PFSK-1 (cell line): ENCODE measurements at regions not wholly inside any gene's neighbourhood (a gene's known extent, or its start where the extent isn't known, plus 50 kb on each side); places are given as distances from the start of the nearest gene placed in this dataset.

Experiments used
- FOXP2 ChIP-seq: optimal IDR thresholded peaks from 2 replicates; pipeline ENCODE3; 2011; ENCODE audit warnings: borderline replicate concordance, control low read depth, inconsistent platforms; ENCODE audit not compliant: insufficient read depth; ENCODE audit errors: extremely low read length, extremely low read depth
- POLR2AphosphoS5 ChIP-seq: IDR thresholded peaks from 2 replicates; pipeline ENCODE4 v1.6.1; 2012; ENCODE audit warnings: low read depth, mild to moderate bottlenecking, control low read depth, low read length, moderate library complexity
- SIN3A ChIP-seq: IDR thresholded peaks from 2 replicates; pipeline ENCODE4 v1.6.1; 2012; ENCODE audit warnings: mild to moderate bottlenecking, low read length, moderate library complexity, borderline replicate concordance; ENCODE audit not compliant: insufficient read depth
- TAF1 ChIP-seq: IDR thresholded peaks from 2 replicates; pipeline ENCODE4 v1.6.1; 2012; ENCODE audit warnings: low read length, control low read depth, borderline replicate concordance; ENCODE audit not compliant: insufficient read depth
- TF ChIP-seq, protein P1 (sequence below), 2 experiments: IDR thresholded peaks; 2 replicates each; pipeline versions ENCODE4 v1.6.1 to v1.8.0; 2011 to 2012; ENCODE audit warnings: low read depth in 2 of 2, low read length in 2 of 2, control low read depth in 1 of 2, inconsistent platforms in 1 of 2, mild to moderate bottlenecking in 1 of 2, moderate library complexity in 1 of 2; ENCODE audit not compliant: insufficient read depth in 1 of 2

DNA sequence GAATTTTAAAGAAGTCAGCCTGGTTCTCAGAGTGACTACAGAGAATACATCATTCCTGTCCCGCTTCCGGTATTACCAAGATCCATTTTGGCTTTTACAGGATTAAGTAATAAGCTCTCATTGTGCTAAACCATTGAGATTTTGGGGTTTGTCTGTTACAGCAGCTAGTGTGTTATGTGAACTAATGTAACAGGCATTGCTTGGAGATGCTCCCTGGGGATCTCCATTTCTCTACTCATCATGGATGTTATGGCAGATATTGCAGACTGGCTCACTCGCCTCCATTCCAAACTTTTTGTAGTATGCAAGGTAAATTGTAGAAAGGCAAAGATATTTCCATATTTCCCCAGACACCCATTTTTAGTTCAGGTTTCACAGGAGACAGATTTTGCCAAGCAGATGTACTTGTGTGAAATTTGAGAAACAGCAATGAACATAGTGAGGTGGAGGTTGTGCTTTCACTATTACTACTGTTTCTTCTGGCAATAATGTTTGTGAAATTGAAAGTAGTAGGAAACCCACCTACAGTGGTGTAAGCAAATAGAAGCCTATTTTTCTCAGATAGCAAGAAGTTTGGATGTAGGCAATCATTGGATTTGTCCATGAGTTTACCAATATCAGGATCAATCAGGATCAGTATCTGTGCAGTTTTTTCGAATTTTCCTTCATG, 177.1 kb upstream of the GALNT15 start:
- TF ChIP-seq SIN3A, result no peak
- TF ChIP-seq TAF1, result no peak
- TF ChIP-seq POLR2AphosphoS5, result no peak
- TF ChIP-seq FOXP2, result no peak
- TF ChIP-seq, protein P1, sequence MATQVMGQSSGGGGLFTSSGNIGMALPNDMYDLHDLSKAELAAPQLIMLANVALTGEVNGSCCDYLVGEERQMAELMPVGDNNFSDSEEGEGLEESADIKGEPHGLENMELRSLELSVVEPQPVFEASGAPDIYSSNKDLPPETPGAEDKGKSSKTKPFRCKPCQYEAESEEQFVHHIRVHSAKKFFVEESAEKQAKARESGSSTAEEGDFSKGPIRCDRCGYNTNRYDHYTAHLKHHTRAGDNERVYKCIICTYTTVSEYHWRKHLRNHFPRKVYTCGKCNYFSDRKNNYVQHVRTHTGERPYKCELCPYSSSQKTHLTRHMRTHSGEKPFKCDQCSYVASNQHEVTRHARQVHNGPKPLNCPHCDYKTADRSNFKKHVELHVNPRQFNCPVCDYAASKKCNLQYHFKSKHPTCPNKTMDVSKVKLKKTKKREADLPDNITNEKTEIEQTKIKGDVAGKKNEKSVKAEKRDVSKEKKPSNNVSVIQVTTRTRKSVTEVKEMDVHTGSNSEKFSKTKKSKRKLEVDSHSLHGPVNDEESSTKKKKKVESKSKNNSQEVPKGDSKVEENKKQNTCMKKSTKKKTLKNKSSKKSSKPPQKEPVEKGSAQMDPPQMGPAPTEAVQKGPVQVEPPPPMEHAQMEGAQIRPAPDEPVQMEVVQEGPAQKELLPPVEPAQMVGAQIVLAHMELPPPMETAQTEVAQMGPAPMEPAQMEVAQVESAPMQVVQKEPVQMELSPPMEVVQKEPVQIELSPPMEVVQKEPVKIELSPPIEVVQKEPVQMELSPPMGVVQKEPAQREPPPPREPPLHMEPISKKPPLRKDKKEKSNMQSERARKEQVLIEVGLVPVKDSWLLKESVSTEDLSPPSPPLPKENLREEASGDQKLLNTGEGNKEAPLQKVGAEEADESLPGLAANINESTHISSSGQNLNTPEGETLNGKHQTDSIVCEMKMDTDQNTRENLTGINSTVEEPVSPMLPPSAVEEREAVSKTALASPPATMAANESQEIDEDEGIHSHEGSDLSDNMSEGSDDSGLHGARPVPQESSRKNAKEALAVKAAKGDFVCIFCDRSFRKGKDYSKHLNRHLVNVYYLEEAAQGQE (IDR thresholded peaks at IDR 0.05; ENCODE audit: insufficient read depth in 1 of 2, low read depth in 2 of 2, low read length in 2 of 2), result no peak

DNA sequence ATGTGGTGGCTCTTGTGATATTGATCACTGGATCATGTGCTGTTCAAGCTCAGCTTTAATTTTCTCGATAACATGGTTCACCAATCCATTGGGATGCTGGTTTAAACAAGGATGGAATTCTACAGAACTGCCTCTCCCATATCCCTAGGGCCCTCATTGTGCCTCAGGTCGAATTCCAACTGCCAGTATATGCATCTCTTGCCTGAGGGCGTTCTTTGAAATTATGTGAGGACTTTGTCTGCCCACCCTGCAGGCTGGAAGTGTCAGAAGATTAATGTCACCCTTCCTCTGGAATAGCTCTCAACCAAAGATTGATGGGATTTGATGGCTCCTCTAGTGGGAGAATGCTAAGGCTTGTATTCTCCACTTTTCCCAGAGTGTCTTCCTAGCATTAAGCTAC, 175.6 kb upstream of the GALNT15 start:
- TF ChIP-seq TAF1 (no peak), FOXP2 (no peak), POLR2AphosphoS5 (no peak), SIN3A (no peak)
- TF ChIP-seq, protein P1 (IDR thresholded peaks at IDR 0.05; ENCODE audit: insufficient read depth in 1 of 2, low read depth in 2 of 2, low read length in 2 of 2), result no peak

DNA sequence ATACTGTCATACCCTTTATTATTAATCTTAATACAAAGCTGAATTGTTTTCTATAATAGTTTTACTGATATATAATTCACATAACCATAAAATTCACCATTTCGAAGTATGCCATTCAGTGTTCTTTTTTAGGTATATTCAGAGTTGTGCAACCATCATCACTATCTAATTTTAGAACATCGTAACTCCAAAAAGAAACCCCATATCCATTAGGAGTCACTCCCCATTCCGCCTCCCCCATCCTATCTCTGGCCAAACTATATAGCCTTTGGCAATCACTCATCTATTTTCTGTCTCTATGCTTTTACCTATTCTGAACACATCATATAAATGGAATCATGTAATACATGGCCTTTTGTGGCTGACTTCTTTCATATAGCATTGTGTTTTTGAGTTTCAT, 169.7 kb upstream of the GALNT15 start:
- TF ChIP-seq SIN3A, result no peak
- no peak for TF ChIP-seq FOXP2
- TF ChIP-seq POLR2AphosphoS5, result no peak
- no peak for TF ChIP-seq TAF1
- TF ChIP-seq, protein P1 (IDR thresholded peaks at IDR 0.05; ENCODE audit: insufficient read depth in 1 of 2, low read depth in 2 of 2, low read length in 2 of 2), result no peak

DNA sequence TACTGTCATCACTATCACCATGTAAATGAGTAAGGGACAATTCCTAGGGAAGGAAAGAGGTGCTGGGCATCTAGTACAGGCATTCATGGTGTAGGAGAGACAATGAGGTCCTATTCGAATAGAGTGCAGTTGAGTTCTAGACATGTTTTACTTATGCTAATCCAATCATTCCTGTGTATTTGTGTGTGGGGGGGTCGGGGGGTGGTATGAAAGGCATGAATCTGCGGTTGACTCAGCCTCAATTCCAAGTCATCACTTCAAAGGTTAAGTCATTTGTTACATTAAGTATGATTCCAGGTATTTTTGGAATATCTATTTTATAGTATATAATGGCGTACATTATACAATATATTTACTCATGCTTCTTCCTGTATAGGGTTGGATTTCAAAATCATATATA, 163.1 kb upstream of the GALNT15 start:
- TF ChIP-seq, protein P1 (IDR thresholded peaks at IDR 0.05; ENCODE audit: insufficient read depth in 1 of 2, low read depth in 2 of 2, low read length in 2 of 2), result no peak
- TF ChIP-seq FOXP2 (no peak), TAF1 (no peak)

DNA sequence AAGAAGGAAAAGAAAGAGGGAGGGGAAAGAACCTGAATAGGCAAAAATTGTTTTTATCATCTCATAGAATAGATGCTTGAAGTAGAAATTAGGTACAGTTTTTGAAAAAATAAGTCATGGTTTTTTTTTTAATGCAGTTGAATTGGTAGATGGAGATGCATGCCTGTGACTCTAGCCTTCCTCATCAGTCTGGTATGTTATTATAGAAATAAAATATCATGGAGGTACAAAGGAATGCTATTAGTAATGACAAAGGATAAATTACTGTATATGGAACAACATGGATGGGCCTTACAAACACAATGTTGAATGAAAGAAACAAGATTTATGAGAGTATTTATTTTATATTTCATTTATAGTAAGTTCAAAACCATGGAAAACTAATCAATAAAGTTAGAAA, 162.4 kb upstream of the GALNT15 start:
- TF ChIP-seq, protein P1 (IDR thresholded peaks at IDR 0.05; ENCODE audit: insufficient read depth in 1 of 2, low read depth in 2 of 2, low read length in 2 of 2), result no peak
- TF ChIP-seq FOXP2 (no peak), SIN3A (no peak), POLR2AphosphoS5 (no peak), TAF1 (no peak)
